HG02642 (cell line): ENCODE measurements at regions not wholly inside any gene's neighbourhood (a gene's known extent, or its start where the extent isn't known, plus 50 kb on each side); places are given as distances from the start of the nearest gene placed in this dataset.
"Not testable (repeated sequence)": the region's sequence is repeated elsewhere in the genome, so short reads cannot be mapped to it uniquely, and the experiment has no call there.

Experiments used
- ATAC-seq: cut with Tn5 transposase; IDR thresholded peaks from one replicate; pipeline ENCODE4 v1.9.1; 2021; ENCODE audit warnings: mild to moderate bottlenecking; ENCODE audit not compliant: unreplicated experiment, poor library complexity

DNA sequence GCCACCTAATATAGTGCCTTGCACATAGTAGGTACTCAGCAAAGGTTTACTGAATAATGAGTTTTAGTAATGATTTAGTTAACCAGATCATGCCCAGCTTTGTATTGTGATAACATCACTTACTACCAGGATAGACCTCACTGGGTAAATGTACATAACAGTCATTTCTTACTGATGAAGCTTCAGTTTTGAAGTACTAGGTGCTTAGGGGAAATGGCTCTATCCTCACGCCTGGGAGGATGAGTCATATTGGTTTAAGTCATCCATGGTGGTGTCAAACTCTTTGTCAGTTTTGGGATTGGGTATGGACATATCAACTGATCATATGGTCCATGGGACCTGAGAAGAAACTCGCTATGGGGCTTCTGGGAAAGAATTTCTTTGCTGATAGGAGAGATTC lies 90.6 kb upstream of the USP24 start:
- no peak for ATAC-seq

DNA sequence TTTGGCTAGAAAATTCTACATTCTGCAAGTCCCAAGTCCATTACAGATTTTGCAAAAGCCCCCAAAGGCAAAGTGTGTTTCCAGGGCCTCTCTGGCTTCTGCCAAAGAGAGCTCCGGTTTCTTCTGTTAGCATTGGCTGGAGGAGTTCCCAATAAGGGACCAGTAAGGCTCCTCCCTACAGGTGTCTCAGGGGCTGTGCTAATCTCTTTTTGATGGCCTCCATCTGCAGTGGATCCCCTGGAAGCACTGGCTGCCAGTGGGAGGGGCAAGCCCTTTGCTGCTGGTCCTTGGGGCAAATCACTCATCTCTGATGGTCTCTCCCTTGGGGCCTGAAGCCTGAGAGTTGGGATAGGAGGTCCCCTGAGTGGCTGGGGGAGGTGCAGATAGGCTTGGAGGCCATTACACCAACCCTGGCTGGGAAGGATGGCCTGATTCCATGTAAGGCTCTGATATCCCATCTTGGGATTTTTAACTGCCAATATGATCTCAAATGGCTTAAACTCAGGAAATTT lies 89.1 kb upstream of the USP24 start:
- ATAC-seq: no peak

DNA sequence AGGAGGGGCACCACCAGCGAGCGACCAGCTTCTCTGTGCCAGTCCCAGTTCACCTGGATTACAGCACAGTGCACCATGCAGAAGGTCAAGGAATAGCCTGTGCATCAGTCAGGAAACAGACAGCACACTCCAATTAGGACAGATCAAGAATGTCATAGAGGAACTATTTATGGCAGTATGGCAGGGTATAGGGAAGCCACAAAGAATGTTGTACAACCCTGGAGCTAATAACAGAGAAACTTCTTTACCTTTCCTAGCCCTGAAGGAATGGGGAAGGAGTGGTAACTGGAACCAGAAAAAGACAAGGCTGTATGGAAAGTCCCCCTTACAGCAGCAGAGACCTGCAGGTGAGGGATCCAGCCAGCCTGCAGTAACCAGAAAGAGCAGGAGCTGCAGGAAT lies 87.8 kb upstream of the USP24 start:
- ATAC-seq: no peak

DNA sequence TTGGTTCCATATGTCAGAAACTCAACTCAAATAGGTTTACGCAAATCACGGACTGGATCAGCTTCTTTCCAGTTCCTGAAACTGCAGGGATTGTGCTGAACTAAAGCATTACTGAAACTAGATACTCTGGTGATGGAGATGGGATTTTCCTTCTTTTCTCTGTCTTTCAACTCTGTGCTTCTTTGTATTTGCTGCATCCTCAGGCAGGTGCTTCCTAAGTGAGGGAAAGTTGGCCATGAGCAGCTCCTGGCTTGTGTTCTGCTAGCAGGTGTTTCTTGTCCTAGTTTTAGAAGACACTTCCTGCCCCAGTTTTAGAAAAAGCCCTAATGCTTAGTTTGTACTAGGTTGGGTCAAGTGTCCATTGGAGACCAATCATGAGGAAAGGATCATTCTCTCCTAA lies 86.7 kb upstream of the USP24 start:
- no peak for ATAC-seq

DNA sequence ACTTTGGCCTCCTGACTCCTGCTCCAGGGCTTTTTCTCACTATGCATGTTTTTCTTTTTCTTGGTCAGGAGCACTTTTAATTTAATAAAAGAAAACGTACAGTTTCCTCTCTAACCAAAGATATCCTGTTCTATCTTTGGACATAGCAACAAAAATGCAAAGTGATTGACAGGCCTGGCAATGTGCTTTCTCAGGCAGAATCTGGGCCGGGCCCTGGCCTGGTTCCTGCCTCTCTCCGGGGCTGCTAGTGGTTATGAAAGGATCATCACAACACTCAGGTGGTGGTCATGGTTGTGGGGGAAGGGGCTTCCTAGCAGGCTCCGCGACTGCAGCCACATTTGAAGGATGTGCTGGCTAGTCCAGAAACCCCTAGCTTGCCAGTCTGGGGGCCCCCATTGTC lies 85.8 kb upstream of the USP24 start:
- no peak for ATAC-seq

DNA sequence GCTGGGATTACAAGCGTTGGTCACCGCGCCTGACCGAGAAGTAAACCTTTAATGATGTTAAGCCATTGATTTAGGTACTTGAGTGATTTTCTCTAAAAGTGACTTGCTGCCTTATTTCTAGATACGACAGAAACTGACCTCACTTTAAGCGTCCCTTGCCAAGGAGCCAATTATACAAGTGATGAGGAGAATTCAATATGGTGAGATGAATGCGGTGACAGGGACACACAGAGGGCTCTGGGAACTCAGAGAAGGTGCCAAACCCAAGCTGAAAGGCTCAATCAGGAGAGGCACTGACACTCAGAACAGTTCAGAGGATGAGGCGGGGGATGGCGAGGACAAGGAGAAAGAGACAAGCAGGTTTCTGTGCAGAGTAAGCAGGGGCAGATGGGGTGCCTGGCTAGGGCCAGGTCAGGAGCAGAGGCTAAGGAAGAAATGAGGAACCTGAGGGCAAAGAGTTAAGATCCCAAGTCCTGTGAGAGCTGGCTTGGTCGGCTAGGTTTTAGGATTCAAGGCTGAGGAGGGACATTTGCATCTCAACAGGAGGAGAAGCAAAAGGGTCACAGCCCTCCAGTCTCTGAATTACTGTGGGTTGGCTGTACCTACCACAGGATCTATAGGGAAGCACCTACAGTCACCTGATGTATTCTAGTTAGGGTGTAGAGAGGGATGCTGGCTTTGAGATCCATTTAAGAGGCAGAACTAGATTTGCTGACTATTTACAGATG lies 83.2 kb upstream of the USP24 start:
- ATAC-seq: no peak

DNA sequence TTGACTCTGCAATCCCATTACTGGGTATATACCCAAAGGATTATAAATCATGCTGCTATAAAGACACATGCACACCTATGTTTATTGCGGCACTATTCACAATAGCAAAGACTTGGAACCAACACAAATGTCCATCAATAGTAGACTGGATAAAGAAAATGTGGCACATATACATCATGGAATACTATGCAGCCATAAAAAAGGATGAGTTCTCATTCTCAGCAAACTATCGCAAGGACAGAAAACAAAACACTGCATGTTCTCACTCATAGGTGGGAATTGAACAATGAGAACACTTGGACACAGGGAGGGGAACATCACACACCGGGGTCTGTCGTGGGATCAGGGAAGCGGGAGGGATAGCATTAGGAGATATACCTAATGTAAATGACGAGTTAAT lies 81.1 kb upstream of the USP24 start:
- ATAC-seq: not testable (repeated sequence)

DNA sequence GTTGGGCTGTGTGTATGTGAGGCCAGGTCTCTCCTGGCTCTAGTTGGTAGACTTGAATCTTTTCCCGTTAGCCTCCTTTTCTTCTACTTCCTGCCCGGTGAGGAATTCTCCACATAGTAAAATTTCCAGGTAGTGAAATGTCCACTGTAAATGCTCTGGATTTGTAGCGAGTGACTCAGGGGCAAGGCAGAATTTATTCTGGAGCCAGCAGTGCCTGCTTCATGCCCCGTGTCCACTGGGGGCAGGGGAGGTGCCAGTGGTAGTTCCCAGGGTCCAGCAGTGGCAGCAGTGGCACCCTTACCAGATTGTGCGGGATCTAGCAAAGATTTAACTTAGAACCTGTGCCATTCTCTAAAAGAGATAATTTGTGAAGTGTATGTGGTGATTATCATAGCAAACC lies 74.5 kb upstream of the USP24 start:
- ATAC-seq: no peak

DNA sequence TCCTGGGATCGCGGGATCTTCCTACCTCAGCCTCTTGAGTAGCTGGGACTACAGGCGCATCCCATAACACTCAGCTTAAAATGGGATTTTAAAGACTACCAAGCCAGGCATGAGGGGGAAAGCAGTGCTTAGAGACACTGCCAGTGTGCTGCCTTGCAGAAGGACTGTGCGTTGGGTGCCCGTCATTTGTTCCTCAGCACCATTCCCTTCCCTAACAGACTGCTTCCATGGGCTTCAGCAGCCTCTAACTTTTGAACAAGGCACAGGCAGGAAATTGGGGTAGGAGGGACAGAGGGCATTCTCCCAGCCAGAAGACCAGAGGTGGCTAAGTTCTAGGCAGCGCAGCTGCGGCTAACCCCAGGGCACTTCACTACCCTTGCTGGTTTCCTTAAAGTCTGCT lies 73.9 kb upstream of the USP24 start:
- ATAC-seq: no peak

DNA sequence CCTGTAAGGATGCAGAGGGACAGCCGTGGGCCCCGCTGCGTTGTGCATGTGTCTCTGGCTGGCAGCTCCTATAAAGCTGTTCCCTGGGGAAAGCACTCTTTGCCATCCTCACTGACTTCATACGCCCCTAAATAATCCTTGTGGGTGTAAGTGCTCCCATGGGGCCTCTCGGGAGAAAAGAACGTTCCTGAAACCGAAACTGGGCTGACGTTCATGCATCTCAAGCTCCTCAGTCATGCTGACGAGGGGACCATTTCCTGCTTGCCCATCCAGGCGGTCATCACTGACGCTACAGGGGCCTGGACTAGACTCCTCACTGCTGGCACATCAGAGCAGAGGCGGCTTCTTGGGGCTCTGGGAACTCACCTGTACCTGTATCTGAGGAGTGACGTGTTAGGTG lies 73.1 kb upstream of the USP24 start:
- ATAC-seq: peak; percentile 85

DNA sequence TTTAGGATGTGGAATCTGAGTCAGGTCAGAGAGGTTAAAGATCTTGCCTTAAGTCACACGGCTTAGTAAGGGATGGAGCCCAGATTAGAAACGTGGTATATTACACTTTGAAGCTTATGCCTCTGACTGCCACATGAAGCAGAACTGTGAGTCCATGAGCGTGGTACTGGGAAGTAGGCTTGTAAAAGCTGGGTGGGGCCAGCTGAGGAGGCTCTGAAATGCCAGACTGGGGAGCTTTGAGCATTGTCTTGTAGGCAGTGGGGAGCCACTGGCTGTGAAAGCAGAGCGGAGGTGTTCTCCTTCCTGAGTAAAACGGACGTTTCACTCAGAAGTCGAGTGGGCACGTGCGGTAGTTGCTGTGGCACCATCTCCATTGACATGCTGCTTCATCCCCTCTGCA lies 72.6 kb upstream of the USP24 start:
- ATAC-seq: peak; percentile 52

DNA sequence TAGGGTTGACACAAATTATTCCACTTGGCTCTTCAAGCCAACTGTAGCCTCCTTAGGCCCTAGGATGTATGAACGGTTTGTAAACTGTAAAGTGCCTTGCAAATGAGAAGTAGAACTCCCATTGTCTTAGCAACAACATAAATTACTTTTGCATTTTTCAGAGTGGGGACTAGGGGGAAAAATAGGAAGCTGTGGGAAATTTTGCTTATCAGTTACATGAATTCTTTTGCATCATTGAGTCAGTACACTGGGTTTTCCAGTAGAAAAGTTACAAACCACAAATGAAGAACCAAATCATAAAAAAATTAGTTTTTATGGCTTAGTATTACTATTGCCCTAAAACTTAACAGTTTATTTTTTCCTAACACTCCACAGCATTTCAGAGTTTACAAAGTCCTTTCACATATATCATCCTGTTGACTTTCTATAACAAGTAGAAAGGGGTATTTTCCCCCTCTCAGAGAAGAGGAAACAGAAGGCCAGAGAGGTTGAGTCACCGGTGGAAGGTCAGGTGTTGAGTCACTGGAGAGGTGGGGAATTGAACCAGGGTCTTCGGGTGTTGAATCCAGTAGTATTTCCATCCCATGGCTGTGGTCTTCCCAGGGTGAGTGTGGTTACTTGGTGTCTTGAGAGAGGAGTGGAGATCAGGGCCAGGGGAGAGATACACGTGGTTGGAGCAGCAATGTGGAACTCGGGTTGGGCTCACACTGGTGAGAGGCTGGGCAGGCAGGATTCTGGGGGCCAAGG lies 71.9 kb upstream of the USP24 start:
- ATAC-seq: no peak

DNA sequence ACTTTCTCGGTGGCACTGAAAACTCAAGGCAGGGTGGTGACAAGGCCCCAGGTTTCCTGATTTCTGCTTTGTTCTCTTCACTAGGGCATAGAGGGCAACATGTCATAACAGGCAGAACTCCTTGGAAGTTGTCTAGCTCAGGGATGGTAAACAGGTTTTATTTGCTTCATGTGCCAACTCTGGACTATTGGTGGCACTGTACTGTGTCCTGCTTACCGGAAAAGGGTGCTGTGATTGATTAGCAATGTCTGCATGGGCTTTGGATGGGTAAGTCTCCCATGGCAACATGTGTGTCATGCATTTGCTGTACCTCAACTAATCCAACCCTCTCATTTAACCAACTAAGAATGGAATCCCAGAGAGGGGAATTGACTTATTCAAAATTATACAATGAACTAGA lies 70.7 kb upstream of the USP24 start:
- no peak for ATAC-seq

DNA sequence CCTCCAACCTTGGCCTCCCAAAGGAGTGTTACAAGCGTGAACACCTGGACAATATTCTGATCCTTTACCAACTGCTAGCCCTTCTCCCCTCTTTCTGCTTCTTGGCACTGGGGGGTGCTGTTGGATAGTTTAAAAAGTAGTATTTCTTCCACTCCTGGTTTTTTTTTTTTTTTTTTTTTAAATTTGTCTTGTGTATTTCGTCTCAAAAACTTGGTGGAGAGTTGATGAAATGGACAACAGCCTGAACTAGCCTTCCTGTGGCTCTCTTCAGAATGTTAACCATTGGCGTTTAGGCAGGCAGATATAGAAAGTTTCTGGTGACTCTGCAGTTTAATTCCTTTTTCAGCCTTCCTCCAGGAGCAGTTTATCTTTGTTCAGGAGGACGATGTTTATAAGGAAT lies 69.7 kb upstream of the USP24 start:
- peak; percentile 32 for ATAC-seq

DNA sequence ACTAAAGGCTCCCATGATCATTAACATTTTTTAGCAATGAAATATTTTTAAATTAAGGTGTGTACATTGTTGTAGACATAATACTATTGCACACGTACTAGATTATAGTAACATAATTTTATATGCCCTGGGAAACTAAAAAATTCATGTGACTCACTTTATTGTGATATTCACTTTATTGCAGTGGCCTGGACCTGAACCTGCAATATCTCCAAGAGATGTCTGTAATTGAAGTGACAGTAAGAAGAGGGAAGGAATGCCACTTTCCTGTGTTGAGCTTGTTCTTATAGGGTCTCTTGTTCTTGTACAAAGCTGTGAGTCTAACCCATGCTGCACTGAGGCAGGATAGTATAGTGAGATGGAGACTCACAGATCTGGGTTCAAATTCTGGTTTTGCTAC lies 66.9 kb upstream of the USP24 start:
- ATAC-seq: no peak

DNA sequence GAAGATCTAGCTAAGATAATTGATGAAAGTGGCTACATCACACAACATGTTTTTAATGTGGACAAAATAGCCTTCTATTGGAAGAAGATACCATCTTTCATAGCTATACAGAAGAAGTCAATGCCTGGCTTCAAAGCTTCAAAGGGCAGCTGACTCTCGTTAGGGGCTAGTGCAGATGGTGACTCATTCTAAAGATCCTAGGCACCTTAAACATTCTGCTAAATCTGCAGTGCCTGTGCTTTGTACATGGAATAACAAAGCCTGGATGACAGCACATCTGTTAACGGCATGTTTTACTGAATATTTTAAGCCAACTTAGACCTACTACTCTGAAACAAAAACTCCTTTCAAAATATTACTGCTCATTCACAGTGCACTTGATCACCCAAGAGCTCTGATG lies 65.6 kb upstream of the USP24 start:
- no peak for ATAC-seq

DNA sequence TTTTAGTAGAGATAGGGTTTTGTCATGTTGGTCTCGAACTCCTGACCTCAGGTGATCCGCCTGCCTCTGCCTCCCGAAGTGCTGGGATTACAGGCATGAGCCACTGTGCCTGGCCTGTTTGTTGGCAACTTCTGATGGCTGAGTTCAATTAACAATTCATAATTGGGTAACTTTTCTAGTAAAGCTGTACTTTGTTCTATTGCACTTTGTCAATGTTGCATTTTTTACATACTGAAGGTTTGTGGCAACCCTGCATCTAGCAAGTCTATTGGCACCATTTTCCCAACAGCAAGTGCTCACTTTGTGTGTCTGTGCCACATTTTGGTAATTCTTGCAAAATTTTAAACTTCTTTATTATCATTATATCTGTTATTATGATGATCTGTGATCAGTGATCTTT lies 64.5 kb upstream of the USP24 start:
- ATAC-seq: no peak

DNA sequence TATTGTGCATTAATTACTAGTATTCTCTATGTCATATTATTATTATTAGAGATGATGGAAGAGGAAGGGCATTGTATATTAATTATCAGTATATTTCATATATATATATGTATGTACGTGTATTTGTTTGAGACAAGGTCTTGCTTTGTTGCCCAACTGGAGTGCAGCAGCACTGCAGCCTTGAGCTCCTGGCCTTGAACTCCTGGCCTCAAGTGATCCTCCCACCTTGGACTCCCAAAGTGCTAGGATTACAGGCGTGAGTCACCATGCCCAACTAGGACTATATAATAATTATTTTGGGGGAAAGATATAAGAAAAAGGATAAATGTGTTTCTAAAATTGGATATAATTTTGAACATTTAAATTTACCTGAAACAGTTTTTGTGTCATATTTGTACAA lies 63.2 kb upstream of the USP24 start:
- no peak for ATAC-seq

DNA sequence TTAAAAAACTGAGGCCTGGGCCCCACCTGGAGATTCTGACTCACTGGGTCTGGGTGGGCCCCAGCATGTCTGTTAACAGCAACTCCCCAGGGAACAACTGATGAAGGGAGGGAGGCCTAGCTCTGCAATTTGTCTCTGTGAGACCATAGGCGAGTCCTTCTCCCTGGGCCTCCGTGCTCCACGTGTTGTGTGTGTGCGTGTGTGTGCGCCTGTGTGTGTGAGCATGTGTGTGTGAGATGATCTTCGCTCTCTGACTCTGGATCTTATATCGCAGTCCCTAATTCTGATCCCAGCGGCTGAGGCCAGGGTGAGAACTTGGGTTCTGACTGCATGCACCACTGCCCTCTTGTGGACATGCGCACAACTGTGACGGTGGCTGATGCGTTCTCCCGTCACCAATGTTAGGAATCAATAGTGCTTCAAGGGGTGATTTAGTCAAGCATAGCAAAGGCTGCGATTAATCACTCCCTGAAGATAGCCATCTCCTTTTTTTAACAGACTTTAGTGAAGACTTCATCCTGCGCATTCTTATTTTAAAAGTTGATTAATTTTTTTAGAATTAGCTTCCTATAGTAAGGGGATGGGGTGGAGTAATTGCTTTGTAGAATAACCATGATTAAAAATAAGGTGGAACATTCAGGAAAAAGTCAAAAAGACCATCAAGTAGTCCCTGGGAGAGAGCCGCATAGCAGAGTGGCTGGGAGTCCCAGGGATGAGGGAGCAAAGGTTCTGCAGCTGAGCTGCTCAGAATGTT lies 62.4 kb upstream of the USP24 start:
- peak; percentile 88 for ATAC-seq

DNA sequence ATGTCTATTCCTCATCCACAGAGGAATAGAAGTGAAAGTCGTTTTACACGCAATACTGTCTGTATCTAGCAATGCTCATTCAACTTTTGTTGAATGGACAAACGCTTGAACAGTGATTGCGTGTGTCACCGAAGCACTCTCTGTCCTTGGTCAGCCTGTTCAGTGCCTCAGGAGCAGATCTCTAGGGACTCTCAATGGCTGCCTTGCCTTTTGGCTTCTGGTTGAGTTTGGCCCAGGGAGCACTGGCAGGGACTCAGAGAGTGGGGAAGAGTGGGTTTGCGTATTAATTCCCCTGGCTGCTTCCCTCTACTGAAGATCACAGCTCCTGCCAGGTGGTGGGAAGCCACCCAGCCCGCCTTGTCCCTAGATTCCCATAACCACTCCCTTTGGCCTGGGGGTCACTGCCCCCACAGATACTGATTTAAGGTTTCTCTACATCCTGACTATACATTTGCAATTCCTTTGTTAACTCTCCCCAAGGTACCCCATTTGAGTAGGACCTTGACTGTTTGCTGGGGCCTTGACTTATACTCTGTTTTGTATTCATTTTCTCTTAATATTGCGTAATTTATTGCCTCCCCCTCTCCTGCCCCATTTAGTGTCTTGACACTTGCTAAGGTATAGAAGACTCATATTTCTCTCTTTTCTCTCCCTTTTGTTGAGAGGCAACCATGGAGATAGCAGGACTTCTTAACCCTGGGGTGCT lies 61.7 kb upstream of the USP24 start:
- no peak for ATAC-seq

DNA sequence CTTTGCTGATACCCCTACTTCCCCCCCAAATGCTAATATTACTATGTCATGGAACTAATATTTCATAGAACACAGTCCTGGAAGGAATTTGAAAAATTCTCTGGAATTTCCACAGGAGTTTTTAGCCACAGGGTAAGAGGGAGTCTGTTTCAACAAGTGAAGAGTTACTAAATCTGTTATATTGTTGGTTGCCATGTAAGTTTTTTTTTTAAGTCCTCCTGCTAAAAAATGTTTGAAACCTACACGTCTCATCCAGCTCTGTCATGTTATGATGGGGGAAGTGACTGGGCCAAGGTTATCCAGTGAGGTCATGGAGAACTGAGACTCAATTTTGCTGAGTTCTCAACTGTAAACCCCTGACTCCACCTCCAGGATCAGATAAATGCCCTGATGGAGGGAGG lies 60.8 kb upstream of the USP24 start:
- ATAC-seq: no peak
